Suppressor macrophage (primary cell): ENCODE measurements at regions not wholly inside any gene's neighbourhood (a gene's known extent, or its start where the extent isn't known, plus 50 kb on each side); places are given as distances from the start of the nearest gene placed in this dataset.
"Not testable (repeated sequence)": the region's sequence is repeated elsewhere in the genome, so short reads cannot be mapped to it uniquely, and the experiment has no call there.

Source experiments
- DNase-seq, 4 experiments: peaks; one replicate each; pipeline ENCODE4 v3.0.0-alpha.2; 2020 to 2022

DNA sequence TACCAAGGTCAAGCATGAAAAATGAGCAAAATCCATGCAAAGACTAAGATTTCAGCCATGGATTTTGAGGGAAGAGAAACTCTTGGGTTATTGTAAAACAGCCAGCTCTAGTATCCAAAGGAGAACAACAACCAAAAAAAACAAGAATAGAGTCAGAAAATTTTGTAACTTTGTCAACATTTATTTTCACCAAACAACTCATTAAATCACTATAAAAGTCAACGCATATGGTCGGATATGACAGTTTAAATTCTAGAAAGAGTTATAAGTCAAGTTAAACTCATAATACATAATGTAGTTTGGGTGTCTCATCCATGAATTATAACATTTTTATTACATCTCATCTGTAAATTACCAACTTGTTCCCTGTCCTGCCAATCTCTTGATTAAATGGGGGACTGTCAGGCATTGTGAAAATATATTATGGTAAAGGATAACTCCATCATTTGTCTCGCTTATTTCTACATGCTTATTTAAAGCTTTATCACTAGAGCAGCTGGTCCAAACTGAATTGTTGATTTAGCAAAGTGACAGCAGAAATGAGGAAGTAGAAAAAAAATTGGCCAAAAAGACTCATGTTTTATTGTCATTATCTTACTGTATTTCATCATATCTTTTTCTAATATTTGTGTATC is 224.8 kb upstream of the NOCT start:
- DNase-seq = peak in 2 of 4 experiments; percentile 6 to 18

DNA sequence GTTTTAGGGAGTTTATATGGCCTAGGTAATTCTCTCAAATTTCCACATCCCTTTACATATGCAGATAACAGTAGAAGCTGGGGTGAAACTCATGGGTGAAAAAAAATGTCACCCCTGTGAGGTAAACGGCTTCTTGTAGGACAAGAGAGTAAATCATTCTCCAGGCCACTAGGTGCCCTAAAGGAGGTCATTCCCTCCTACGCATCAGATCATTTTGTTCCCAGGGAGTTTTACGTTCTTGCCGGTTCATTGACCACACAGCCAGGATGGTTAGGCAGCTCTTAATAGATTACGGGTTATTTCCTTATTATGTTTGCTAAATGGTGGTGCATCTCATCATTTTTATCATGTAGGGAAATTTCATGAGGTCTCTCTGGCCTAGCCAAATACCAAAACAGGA is 225.8 kb upstream of the NOCT start:
- no peak for DNase-seq

DNA sequence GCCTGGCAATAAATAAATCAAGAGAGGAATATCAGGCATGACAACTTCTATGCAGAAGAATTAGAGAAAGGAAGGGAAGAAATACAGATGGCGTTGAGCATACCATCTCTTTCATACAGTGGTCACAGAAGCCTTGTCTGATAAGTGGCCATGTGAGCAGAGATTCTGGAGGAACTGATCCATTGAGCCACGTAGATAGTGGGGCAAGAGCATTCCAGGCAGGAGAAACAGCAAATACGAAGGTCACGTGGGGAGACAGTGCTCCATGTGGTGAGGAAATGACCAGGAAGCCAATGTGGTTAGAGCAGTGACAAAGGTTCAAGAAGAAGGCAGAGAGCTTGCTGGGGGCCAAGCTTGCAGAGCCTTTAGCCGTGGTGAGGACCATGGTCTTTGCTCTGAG is 226.7 kb upstream of the NOCT start:
- DNase-seq = no peak

DNA sequence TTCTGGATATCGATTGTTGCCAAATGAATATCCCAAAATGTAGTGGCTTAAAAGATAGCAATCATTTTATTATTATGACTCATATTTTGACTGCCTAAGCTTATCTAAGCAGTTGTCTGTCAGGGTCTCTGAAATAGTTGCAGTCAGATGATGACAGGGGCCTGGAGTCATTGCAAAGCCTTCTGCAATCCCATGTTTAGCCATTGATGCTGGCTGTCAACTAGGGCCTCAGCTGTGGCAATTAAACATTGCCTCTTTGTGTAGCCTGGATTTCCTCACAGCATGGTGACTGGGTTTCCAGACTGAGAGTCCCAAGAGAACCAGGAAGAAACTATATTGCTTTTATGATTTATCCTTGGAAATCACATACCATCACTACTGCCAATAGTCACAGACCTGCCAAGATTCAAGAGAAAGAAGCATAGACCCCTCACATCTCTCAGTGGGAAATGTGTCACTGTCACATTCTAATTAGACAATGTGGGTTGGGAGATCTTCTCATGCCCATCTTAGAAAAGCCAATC is 227.3 kb upstream of the NOCT start:
- DNase-seq = no peak

DNA sequence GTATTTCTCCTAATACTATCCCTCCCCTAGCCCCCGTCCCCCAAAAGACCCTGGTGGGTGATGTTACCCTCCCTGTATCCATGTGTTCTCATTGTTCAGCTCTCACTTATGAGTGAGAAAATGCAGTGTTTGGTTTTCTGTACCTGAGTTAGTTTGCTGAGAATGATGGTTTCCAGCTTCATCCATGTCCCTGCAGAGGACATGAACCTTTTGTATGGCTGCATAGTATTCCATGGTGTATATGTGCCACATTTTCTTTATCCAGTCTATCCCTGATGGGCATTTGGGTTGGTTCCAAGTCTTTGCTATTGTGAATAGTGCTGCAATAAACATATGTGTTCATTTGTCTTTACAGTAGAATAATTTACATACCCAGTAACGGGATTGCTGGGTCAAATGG is 235.8 kb upstream of the NOCT start:
- not testable (repeated sequence) for DNase-seq

DNA sequence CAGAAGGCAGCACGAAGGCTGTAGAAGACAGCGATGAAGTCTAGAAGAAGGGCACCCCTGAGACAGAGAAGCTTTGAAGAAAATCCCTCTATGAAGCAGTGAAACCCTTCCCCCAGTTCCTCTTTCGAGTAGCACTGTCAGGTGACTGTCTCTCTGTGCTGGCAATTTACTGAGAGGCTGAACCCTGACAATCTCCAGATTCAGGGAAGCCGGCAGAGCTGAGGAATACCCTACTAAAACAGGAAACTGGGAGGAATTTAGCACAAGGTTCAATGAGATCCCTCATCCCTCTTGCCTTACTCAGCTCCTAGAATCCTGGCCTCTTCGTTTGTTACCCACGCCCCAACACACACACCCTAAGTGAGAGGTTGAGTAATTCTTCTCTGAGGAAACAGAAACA is 239.7 kb upstream of the NOCT start:
- DNase-seq = peak; percentile 63 to 80 (median 70)

DNA sequence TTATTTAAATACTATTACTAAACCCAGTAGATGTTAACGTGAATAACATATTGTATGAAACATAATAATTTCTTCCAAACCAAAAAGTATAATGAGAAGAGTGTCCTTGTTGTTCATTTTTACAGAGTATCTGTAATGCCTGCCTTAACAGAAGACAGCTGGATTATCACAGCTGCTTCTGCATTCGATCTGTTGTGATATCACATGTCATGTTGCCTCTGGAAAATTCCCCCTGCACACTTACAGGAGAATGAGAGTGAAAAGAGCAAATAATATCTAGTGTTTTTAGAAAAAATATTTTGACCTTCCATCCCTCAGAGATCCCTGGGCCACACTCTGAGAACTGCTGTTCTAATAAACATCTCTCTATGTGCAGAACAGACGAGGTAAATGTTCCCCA is 240.1 kb upstream of the NOCT start:
- DNase-seq = peak in 2 of 4 experiments; percentile 4 to 20

DNA sequence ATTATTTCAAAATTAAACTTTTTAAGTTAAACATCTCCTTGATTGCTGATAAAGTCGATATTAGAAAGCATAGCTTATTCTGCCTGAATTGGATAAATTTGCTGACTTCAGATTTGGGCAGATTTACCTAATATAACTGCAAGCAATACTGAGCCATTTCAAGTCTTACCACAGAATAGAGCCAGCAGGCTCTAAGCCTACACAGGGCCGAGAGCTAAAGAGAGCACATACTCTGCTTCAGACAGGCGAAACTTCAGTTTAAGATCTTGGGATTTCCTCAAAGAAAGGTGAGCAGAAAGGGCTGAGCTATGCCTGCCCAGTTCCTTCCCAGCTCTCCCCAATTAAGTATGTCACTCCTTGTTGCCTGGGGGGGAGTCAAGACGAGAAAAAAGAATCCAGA is 240.6 kb upstream of the NOCT start:
- no peak for DNase-seq

DNA sequence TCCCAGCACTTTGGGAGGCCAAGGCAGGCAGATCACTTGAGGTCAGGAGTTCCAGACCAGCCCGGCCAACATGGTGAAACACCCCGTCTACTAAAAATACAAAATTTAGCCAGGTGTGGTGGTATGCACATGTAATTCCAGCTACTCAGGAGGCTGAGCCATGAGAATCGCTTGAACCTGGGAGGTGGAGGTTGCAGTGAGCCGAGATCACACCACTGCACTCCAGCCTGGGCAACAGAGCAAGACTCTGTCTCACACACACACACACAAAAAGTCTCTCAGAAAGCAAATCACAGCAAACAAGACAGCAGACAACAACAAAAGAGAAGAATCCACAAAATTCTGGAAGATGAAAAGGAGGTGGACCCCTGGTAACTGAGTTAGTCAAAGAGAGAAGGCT is 241.5 kb upstream of the NOCT start:
- not testable (repeated sequence) for DNase-seq

DNA sequence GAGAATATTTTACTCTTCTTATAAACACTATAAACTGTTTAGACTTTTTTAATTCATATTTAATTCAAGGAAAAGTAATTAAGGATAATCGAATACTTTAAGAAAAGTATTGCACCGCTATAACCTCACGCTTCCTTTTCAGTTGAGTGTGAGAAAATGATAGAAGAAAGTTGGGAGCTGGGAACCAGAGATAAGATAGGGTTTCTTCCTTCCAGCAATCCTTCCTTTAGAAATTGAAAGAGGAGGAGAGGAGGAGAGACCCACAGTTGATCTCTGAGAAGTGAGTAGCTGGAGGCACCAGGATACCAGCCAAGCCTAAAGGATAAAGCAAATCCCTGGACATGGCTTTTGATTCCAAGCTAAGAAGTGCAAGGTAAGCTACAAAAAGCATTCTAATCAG is 242.3 kb upstream of the NOCT start:
- DNase-seq = no peak

DNA sequence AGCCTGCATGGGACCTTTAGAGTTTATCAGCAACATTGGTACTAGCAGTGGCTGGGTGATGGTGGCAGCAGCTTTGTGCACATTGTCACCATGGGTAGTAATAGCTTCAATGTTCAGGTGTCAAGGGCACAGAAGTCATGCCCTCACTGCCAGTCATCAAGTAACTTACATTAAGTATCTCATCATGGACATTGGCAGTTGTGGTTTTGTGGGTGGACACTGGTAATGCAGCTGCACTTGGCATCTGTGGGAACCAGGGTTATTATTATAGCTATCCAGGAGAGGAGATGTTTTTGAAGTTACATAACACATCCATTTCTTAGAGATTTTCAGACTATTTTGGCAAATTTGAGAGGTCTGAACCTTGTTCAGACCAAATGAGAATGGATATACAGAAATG is 243.2 kb upstream of the NOCT start:
- DNase-seq = no peak

DNA sequence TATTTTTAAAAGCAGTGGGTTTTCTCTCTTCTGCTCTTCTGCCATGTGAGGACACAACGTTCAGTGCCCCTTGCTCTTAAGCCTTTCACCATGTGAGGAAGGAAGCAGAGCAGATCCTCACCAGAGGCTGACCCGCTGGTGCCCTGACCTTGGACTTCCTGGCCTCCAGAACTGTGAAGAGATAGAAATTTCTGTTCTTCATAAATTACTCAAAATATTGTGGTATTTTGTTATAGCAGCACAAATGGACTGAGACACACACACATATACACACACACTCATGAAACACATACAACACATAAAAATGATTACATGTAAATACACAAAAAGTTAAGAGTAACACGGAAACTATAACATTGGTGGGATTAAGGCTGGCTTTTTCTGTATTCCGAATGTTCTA is 244.8 kb upstream of the NOCT start:
- DNase-seq = no peak

DNA sequence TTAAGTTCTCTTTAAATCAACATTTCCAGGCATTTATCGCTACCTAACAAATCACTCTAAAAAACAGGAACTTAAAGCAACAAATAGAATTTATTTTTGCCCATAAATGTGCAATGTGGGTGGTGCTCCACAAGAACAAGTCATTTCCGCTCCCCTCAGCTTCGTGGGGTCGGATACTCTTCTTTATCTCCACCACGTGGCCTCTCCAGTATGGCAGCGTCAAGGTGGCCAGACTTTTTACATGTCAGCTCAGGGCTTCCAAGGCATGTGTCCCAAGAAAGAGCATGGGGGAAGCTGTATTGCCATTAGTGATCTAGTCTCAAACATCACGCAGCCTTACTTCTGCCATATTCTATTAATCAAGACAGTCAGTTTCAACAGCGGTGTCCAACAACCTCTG is 249.2 kb upstream of the NOCT start:
- peak in 1 of 4 experiments; percentile 3 for DNase-seq

DNA sequence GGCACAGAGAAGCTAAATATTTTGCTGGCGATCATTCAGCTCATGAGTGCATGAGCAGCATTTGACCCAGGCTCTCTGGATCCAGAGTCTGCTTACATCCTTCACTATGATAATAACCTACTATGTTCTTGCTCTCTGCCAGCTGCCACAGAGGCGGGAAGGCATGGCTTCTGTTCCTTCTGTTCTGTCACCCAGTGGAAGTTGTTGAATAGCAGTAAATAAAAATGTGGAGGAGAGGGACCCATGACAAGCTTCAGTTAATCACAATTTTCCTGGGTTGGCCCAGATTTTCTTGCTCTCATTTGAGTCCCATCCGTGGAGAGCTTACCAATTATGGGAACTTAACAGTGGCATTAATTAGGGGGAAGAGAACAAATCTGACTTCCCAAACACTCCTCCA is 250.1 kb upstream of the NOCT start:
- DNase-seq = no peak

DNA sequence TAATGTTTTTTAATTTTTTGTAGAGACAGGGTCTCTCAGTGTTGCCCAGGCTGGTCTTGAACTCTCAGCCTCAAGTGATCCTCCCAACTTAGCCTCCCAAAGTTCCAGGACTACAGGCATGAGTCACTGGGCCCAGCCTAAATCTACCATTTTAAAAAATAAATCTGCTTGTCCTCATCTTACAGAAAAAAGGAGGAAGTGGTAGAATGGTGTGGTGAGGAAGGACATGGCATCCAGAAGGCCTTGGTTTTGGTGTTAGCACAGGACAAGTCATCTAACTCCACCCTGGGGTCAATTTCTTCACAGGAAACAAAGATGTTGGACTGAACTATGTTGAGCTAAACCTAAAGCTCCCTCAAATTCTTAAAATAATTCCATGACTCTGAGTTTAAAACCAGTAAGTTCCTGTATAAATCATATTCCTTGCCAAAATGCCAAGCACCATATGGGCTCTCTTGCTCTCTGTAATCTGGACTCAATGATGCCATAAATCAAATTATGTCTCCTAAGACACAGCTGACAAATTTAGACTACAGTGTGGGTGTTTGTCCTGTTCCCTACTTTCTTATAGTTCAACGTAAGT is 253.9 kb upstream of the NOCT start:
- DNase-seq = peak in 1 of 4 experiments; percentile 10

DNA sequence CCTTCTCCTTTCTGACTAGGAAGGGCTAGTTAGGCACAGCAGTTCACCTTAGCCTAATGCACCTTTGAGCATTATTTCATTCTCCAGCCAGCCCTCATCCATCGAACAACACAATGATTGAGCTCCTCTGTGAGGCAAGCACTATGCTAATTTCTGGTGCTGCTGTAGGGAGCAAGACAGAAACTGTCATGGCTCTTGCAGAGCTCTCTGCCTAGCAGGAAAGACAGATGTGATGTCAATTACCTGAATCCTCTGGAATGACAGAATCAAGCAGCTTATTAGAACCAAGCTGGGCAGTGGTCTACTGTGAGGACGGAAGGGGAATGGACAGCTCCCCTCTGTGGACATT is 256.1 kb upstream of the NOCT start:
- no peak for DNase-seq

DNA sequence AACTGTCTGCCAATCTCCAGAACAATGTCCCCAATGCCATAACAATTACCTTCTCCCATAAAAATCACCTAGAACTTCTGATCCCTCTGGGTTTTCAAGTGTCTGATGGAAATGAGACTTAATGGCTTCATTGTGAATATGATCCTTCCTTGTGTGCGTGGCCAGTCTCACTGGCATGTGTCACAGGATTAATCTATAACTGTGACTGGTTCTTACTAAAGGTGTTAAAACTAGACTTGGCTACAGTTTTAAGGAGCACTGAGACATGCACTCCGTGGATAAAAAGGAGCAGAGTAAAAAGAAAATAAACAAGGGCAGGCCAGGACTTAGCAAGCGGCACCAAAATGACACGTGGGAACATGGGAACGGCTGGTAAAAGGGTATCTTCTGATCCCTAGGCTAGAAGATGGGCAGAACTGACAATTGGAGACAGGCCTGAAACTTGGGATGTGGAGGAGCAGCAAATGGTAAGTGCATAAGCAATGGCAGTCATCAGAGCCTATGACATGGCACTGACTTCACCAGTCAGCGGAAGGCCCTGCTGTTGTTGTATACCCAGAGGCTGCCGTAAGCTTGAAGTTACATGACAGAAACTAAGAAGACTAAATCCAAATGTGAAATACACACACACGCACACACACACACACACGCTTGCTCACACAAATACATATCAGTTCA is 256.6 kb upstream of the NOCT start:
- DNase-seq = no peak

DNA sequence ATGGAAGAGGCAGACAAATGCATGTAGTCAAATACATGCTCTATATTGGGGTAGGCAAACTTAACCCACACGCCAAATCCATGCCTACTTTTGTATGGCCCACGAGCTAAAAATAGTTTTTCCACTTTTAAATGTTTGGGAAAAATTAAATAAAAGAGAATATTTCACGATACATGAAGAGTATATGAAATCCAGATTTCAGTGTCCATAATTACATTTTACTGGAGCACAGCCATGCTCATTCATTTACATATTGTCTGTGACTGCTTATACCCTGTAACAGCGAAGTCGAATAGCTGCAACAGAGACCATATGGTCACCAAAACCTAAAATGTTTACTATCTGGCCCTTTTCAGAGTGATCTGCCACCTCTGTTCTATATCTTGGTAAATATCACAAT is 257.4 kb upstream of the NOCT start:
- DNase-seq = no peak

DNA sequence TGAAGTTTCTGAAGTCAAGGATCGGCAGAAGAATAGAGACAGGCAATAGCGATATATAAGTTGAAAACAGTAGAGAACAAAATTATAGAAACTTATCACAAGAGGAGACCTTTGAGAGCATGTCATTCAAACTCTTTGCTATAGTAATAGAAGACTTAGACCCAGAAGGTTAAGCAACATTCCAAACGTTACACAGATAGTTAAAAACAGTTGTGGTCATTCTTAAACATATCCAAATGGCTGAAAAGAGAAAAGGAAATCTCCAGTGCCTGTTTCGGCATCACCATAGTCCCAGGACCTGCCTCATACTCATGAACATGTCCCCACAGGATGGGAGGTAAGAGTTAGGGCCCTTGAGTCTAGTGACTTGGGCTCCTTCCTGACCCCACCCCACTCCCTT is 258.1 kb upstream of the NOCT start:
- no peak for DNase-seq

DNA sequence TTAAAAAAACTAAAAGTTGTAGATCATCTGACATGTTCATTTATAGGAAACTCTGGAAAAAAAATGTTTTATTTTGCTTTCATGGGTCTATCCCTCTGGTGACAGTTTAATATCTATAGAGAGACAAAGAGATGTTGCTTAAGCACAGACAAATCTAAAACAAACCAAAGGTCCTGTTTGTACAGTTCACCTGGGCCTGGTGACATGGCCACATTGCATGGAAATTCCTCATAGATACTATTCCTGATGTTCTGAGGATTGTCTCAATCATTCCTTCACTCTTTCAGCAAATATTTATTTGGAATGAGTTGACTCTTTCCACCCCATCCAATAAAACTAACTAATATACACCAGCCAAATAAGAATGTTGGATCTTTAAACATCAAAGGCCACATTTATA is 259.1 kb upstream of the NOCT start:
- DNase-seq = no peak

DNA sequence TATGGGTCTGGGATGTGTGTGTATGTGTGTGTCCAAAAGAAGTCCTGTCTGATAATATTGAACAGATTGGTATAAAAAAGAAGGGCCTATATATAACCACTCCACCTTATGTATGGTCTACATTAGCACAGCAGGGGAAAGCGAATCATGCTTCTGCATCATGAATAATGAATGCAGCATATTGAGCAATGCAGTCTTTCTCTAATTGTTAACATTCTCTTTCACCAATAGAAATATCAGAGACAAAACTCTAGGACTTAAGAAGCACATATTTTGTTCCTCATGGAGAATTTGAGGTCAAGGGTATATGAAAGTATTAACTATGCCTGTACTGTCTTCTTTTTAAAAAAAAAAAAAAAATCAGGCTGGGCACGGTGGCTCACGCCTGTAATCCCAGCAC is 264.3 kb upstream of the NOCT start:
- no peak for DNase-seq

DNA sequence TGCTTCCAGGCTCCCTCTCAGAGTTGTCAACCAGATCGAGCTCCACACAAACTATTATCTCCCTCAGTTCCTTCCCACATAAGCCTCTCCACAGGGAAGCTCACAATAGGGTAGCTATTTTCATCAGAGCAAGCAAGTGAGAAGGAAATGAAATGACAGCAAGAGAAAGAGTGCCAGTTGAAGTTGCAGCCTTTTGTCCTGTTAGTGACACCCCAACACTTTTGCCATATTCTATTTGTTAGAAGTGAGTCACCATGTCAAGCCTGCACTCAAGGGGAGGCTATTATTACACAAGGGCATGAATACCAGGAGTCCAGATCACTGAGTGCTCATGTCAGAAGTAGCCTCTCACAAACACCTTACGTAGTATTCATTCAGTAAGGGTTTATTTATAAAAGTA is 266.3 kb upstream of the NOCT start:
- no peak for DNase-seq

DNA sequence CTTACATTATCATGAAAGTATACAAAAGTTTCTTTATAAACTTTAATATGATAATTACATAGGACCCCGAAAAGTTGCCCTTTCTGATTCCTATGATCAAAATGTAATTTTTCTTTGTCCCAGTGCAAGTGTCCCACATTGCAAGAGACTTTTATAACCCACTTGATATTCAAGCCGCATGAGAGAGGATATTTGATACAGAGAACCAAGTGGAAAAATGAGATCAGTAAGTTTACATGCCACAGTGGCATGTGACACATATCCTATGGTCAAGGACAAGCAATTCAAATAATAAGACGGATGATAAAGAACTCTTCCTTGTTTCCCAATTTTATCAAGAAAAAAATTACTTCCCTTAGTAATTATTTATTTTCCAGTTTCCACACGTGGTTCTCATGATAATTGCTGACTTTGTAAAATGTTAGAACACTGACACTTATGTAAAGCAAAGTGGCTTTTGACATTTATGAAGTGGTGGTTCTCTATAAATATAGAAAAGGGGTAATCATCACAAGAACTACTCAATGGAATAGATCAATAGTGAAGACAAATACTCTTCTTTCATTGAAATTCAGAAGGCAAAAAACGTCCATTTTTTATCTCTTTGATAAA is 273.7 kb upstream of the NOCT start:
- no peak for DNase-seq
